ENCODE measurements at regions not wholly inside any gene's neighbourhood (a gene's known extent, or its start where the extent isn't known, plus 50 kb on each side); places are given as distances from the start of the nearest gene placed in this dataset.

- no peak for TF ChIP-seq POLR2A (IDR thresholded peaks at IDR 0.05; ENCODE audit: low read length)
- TF ChIP-seq USF2 (IDR thresholded peaks at IDR 0.05): no peak
Measured at GRCh38 chr2:32894119-32894728, 52.5 kb upstream of the LTBP1 start.

Measured in A549 (cell line).